Lower leg skin (tissue), 4 donors: ENCODE measurements at regions not wholly inside any gene's neighbourhood (a gene's known extent, or its start where the extent isn't known, plus 50 kb on each side); places are given as distances from the start of the nearest gene placed in this dataset.

ENCODE experiments used
- DNase-seq, 2 donors: peaks; one replicate each; pipeline ENCODE4 v3.0.0-alpha.2; 2019; ENCODE audit warnings: low spot score in 2 of 2
- H3K4me3 ChIP-seq: fragments of 200-600 bp; sonication (generic); 2 replicates; pipeline ENCODE4 v1.5.1; 2017; ENCODE audit warnings: mild to moderate bottlenecking, low read depth; ENCODE audit not compliant: poor library complexity, severe bottlenecking
- POLR2A ChIP-seq, 2 donors: fragments of 450-650 bp; IDR thresholded peaks; one replicate each; pipeline ENCODE4 v1.6.1; 2016 to 2017; ENCODE audit warnings: antibody characterized with exemption in 2 of 2, mild to moderate bottlenecking in 1 of 2, moderate library complexity in 1 of 2
- WGBS, 2 donors: methylation state at CpG; one replicate each; pipeline ENCODE4 v1.1.5; 2018; 5-methylcytosine and 5-hydroxymethylcytosine counted together
- intact Hi-C: fragments of 100-400 bp; cut with DNase I; formaldehyde crosslinking; loops from one replicate; pipeline ENCODE4 v1.15.0; 2023; ENCODE audit warnings: low total_unique reads
- TF ChIP-seq, protein P1 (sequence below), 3 donors: fragments of 450-650 bp; IDR thresholded peaks; one replicate each; pipeline ENCODE4 v1.5.1; 2016; ENCODE audit warnings: antibody characterized with exemption in 3 of 3, mild to moderate bottlenecking in 3 of 3, moderate library complexity in 2 of 3

GRCh38 chr1:90192408-90192807, 197.5 kb downstream of the ZNF326 start:
- intact Hi-C loops = no loop called here
- no peak overlapping the region for H3K4me3 ChIP-seq
- WGBS, 2 donors = 82 to 88% methylated on average over 2 of the region's 2 CpGs
- no peak for DNase-seq
- TF ChIP-seq, protein P1, sequence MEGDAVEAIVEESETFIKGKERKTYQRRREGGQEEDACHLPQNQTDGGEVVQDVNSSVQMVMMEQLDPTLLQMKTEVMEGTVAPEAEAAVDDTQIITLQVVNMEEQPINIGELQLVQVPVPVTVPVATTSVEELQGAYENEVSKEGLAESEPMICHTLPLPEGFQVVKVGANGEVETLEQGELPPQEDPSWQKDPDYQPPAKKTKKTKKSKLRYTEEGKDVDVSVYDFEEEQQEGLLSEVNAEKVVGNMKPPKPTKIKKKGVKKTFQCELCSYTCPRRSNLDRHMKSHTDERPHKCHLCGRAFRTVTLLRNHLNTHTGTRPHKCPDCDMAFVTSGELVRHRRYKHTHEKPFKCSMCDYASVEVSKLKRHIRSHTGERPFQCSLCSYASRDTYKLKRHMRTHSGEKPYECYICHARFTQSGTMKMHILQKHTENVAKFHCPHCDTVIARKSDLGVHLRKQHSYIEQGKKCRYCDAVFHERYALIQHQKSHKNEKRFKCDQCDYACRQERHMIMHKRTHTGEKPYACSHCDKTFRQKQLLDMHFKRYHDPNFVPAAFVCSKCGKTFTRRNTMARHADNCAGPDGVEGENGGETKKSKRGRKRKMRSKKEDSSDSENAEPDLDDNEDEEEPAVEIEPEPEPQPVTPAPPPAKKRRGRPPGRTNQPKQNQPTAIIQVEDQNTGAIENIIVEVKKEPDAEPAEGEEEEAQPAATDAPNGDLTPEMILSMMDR (IDR thresholded peaks at IDR 0.05) = no peak
- no peak for TF ChIP-seq POLR2A (IDR thresholded peaks at IDR 0.05)

DNA sequence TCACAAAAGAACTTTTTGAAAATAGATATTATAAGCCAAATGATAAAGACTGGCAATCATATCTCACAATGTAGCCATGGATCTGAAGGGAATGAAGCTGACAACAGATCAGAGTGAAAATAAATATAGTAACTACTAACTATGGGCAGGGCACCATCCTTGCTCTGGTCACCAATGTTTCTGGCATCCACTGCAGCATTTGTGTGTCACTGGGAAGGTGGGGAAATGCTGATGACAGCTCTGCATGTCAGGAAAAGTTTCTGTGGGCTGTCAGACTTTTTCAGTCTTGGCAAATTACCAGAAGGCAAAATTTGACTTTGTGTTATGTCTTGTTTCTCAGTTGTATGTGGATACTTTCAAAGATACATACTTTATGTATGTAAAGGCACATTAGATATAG, 195.6 kb downstream of the ZNF326 start:
- intact Hi-C loops = no loop called here

GRCh38 chr1:90189889-90190288, 195.0 kb downstream of the ZNF326 start:
- WGBS, 2 donors = 84% methylated on average over 4 of the region's 4 CpGs
- intact Hi-C loops = no loop called here
- no peak for DNase-seq
- TF ChIP-seq, protein P1 (IDR thresholded peaks at IDR 0.05) = no peak
- no peak for TF ChIP-seq POLR2A (IDR thresholded peaks at IDR 0.05)
- no peak overlapping the region for H3K4me3 ChIP-seq

More for the DNA sequence above, 195.6 kb downstream of the ZNF326 start:
- no peak for DNase-seq
- no peak overlapping the region for H3K4me3 ChIP-seq
- TF ChIP-seq POLR2A (IDR thresholded peaks at IDR 0.05) = no peak

DNA sequence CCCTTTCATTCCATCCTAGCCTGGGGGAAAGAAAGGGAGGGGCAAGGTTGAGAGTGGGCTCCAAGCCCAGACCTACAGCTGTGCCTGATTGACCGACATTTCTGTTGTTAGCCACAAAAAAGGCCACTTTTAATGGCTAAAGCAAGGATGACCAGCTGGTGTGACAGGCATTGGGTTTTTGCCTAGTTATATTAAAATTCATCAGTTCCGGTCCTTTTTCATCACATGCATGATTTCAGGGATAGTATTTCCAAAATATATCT, 192.3 kb downstream of the ZNF326 start:
- no peak overlapping the region for H3K4me3 ChIP-seq
- no peak for DNase-seq
- TF ChIP-seq, protein P1 (IDR thresholded peaks at IDR 0.05) = no peak
- no peak for TF ChIP-seq POLR2A (IDR thresholded peaks at IDR 0.05)
- WGBS, 2 donors = 50 to 63% methylated on average over 2 of the region's 2 CpGs
- intact Hi-C loops = no loop called here

DNA sequence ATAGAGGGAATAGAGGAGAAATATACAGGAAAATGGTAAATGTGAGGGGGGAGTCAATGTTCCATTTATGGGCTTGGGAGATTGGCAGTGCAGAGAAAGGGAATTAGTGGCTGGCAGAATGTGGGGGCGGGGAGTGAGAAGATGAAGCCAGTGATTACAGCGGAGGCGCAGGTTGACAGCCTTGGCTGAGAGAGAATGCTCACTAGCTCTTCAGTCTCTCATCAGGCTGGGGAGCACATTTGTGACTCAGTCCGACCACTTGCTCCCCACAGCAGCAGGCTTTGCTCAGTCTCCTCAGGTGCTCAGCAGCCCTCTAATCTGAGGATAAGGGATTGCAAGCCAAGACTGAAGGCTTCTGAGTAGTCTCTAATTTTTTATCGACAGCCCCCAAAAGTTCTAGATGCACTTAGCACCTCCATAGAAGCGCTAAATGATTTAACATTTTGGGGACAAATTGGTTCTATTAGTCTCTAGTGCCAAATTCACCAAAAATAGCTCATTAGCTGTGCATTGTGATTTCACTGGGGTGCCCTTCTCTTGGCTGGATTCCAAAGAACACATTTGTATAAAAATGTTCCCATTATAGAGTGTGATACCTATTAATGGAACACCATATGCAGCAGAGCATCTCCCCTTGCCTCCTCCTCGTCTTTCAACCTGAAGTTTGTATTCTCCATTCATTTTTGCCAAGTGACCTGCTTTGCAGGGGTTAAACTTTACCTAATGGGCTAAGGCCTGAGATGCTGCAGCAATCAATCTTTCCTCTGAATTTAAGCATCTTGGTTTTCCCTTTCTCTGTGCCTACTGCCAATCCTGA, 191.8 kb downstream of the ZNF326 start:
- 61 to 72% methylated on average over 7 of the region's 7 CpGs for WGBS, 2 donors
- intact Hi-C loops = no loop called here
- no peak overlapping the region for H3K4me3 ChIP-seq
- TF ChIP-seq, protein P1 (IDR thresholded peaks at IDR 0.05) = no peak
- no peak for TF ChIP-seq POLR2A (IDR thresholded peaks at IDR 0.05)
- no peak for DNase-seq

DNA sequence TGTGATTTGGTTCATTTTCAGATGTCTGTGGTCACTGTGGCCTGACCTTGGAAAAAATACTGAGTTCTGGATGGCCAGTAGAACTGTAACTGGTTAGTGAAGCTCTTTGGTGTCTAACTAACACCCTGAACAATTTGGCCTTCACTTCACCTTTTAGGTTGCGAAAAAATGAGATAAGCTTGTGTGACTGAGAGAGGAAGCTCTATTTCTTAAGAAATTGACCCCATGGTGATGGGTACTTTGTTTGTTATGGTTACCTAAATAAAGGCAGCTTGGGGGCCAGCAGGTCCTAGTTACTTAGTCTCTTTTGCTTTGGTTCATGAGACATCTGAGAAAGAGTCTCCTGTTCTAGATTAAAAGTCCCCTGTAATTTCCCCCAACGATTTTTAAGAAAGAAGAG, 181.6 kb downstream of the ZNF326 start:
- WGBS, 2 donors = 46 to 50% methylated on average over 2 of the region's 2 CpGs
- TF ChIP-seq, protein P1 (IDR thresholded peaks at IDR 0.05) = no peak
- TF ChIP-seq POLR2A (IDR thresholded peaks at IDR 0.05) = no peak
- intact Hi-C loops = no loop called here
- no peak for DNase-seq
- H3K4me3 ChIP-seq = no peak overlapping the region
